Karpas-422 (cell line): ENCODE measurements at regions not wholly inside any gene's neighbourhood (a gene's known extent, or its start where the extent isn't known, plus 50 kb on each side); places are given as distances from the start of the nearest gene placed in this dataset.

Experiments used
- DNase-seq: peaks from one replicate; pipeline ENCODE4 v3.0.0-alpha.2; 2015
- H2AFZ ChIP-seq: fragments of 200-600 bp; sonication (generic); 2 replicates; pipeline ENCODE4 v1.6.1; 2014; ENCODE audit warnings: antibody characterized with exemption, low read length, mixed read lengths
- H3K27ac ChIP-seq: fragments of 200-600 bp; sonication (generic); 2 replicates; pipeline ENCODE4 v1.5.1; 2014; ENCODE audit warnings: mild to moderate bottlenecking, low read length, moderate library complexity
- H3K27me3 ChIP-seq: fragments of 200-600 bp; sonication (generic); 2 replicates; pipeline ENCODE4 v1.6.1; 2014; ENCODE audit warnings: low read length, mixed read lengths
- H3K36me3 ChIP-seq: fragments of 200-600 bp; sonication (generic); 2 replicates; pipeline ENCODE4 v1.6.1; 2014; ENCODE audit warnings: low read length, mixed read lengths; ENCODE audit not compliant: insufficient read depth
- H3K4me1 ChIP-seq: fragments of 200-600 bp; sonication (generic); 2 replicates; pipeline ENCODE4 v1.6.1; 2014; ENCODE audit warnings: mild to moderate bottlenecking, low read length, mixed read lengths
- H3K4me2 ChIP-seq: fragments of 200-600 bp; sonication (generic); 2 replicates; pipeline ENCODE4 v1.6.1; 2014; ENCODE audit warnings: low read length, low read depth, mild to moderate bottlenecking; ENCODE audit not compliant: poor library complexity, severe bottlenecking
- H3K4me3 ChIP-seq: fragments of 200-600 bp; sonication (generic); 2 replicates; pipeline ENCODE4 v1.5.1; 2014; ENCODE audit warnings: mild to moderate bottlenecking, antibody characterized with exemption, low read length, mixed read lengths
- H3K79me2 ChIP-seq: fragments of 200-600 bp; sonication (generic); 2 replicates; pipeline ENCODE4 v1.6.1; 2014; ENCODE audit warnings: mild to moderate bottlenecking, low read length, mixed read lengths
- H3K9ac ChIP-seq: fragments of 200-600 bp; sonication (generic); 2 replicates; pipeline ENCODE4 v1.6.0; 2014; ENCODE audit warnings: low read length
- H3K9me2 ChIP-seq: fragments of 200-600 bp; sonication (generic), shearing (Covaris generic); replicated peaks from 2 replicates; pipeline ENCODE4 v1.6.0; 2014; ENCODE audit warnings: mild to moderate bottlenecking, low read length, moderate library complexity; ENCODE audit not compliant: insufficient read depth
- H3K9me3 ChIP-seq: fragments of 300-700, 200-600 bp; sonication (generic); 2 replicates; pipeline ENCODE4 v1.6.1; 2014; ENCODE audit warnings: low read length, mixed read lengths
- H4K20me1 ChIP-seq: fragments of 200-600 bp; sonication (generic); 2 replicates; pipeline ENCODE4 v1.6.1; 2014; ENCODE audit warnings: mild to moderate bottlenecking, antibody characterized with exemption, low read length, low read depth; ENCODE audit not compliant: insufficient read depth

GRCh38 chr14:49405291-49405690 is 180.9 kb downstream of the RPS29 start:
- Histone ChIP-seq H2AFZ (no peak overlapping the region), H3K4me3 (no peak overlapping the region), H3K9me3 (no peaks in the 10 kb centered on the region), H3K27ac (no peak overlapping the region), H4K20me1 (no peaks in the 10 kb centered on the region), H3K9me2 (no peaks in the 10 kb centered on the region), H3K9ac (no peak overlapping the region), H3K27me3 (no peaks in the 10 kb centered on the region; the same call in 1 of the 2 replicates), H3K4me1 (no peaks in the 10 kb centered on the region), H3K36me3 (no peaks in the 10 kb centered on the region), H3K79me2 (no peaks in the 10 kb centered on the region), H3K4me2 (no peak overlapping the region)
- DNase-seq, result no peak

- H3K36me3 ChIP-seq, result no peaks in the 10 kb centered on the region
- no peak overlapping the region for H2AFZ ChIP-seq
- H4K20me1 ChIP-seq, result no peaks in the 10 kb centered on the region
- no peak overlapping the region for H3K9ac ChIP-seq
- no peaks in the 10 kb centered on the region for H3K9me3 ChIP-seq
- no peak for DNase-seq
- H3K4me2 ChIP-seq, result no peak overlapping the region
- H3K4me1 ChIP-seq, result no peaks in the 10 kb centered on the region
- H3K79me2 ChIP-seq, result no peaks in the 10 kb centered on the region
- no peaks in the 10 kb centered on the region; the same call in 1 of the 2 replicates for H3K27me3 ChIP-seq
- no peak overlapping the region for H3K27ac ChIP-seq
- H3K9me2 ChIP-seq, result no peaks in the 10 kb centered on the region
- H3K4me3 ChIP-seq, result no peak overlapping the region
These were observed 184.8 kb downstream of the RPS29 start for GRCh38 chr14:49401373-49401772.

- no peaks in the 10 kb centered on the region for H4K20me1 ChIP-seq
- DNase-seq, result no peak
- no peak overlapping the region for H3K4me2 ChIP-seq
- H3K27ac ChIP-seq, result no peak overlapping the region
- H3K79me2 ChIP-seq, result no peaks in the 10 kb centered on the region
- no peaks in the 10 kb centered on the region for H3K9me3 ChIP-seq
- H3K4me3 ChIP-seq, result no peak overlapping the region
- H3K27me3 ChIP-seq, result no peaks in the 10 kb centered on the region
- H3K9me2 ChIP-seq, result no peaks in the 10 kb centered on the region
- no peaks in the 10 kb centered on the region for H3K4me1 ChIP-seq
- no peak overlapping the region for H3K9ac ChIP-seq
- no peak overlapping the region for H2AFZ ChIP-seq
- no peaks in the 10 kb centered on the region for H3K36me3 ChIP-seq
These were observed 189.4 kb downstream of the RPS29 start for GRCh38 chr14:49396801-49397200.

GRCh38 chr14:49381778-49382177 is 204.4 kb downstream of the RPS29 start:
- no peaks in the 10 kb centered on the region for H4K20me1 ChIP-seq
- DNase-seq, result no peak
- H3K9ac ChIP-seq, result no peak overlapping the region
- H3K4me1 ChIP-seq, result no peaks in the 10 kb centered on the region
- 0 out of 2 replicates have a peak, but pooled peaks cover 4% of the 10 kb centered on the region for H3K27me3 ChIP-seq
- H3K9me2 ChIP-seq, result no peaks in the 10 kb centered on the region
- no peaks in the 10 kb centered on the region for H3K79me2 ChIP-seq
- H3K4me3 ChIP-seq, result no peak overlapping the region
- H3K36me3 ChIP-seq, result no peaks in the 10 kb centered on the region
- H2AFZ ChIP-seq, result no peak overlapping the region
- H3K9me3 ChIP-seq, result no peaks in the 10 kb centered on the region
- H3K4me2 ChIP-seq, result no peak overlapping the region
- H3K27ac ChIP-seq, result no peak overlapping the region

DNA sequence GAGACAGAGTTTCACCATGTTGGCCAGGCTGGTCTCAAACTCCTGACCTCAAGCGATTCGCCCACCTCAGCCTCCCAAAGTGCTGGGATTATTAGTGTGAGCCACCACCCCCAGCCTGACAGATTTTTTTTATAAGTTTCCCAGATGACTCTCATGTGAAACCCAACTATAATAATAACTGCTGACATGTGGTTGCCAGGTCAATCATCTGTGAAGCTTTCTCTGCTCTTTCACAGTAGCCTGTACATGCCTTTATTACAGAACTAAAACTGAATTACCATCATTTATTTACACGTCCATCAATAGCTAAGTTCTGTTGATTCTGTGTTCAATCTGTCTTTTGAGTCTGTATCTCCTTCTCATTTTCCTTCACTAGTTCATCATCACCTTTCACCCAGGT is 218.5 kb downstream of the RPS29 start:
- no peaks in the 10 kb centered on the region for H3K9me3 ChIP-seq
- H3K36me3 ChIP-seq, result no peaks in the 10 kb centered on the region
- no peak overlapping the region for H3K9ac ChIP-seq
- H3K79me2 ChIP-seq, result no peaks in the 10 kb centered on the region
- DNase-seq, result no peak
- no peaks in the 10 kb centered on the region for H3K4me1 ChIP-seq
- no peak overlapping the region for H2AFZ ChIP-seq
- no peak overlapping the region for H3K4me2 ChIP-seq
- no peak overlapping the region for H3K4me3 ChIP-seq
- no peaks in the 10 kb centered on the region for H4K20me1 ChIP-seq
- no peaks in the 10 kb centered on the region for H3K9me2 ChIP-seq
- H3K27ac ChIP-seq, result no peak overlapping the region
- no peaks in the 10 kb centered on the region for H3K27me3 ChIP-seq

GRCh38 chr14:49366416-49366815 is 219.8 kb downstream of the RPS29 start:
- no peak overlapping the region for H3K4me2 ChIP-seq
- no peaks in the 10 kb centered on the region for H3K9me2 ChIP-seq
- no peaks in the 10 kb centered on the region for H3K27me3 ChIP-seq
- no peaks in the 10 kb centered on the region for H4K20me1 ChIP-seq
- no peaks in the 10 kb centered on the region for H3K4me1 ChIP-seq
- no peaks in the 10 kb centered on the region for H3K9me3 ChIP-seq
- H3K36me3 ChIP-seq, result no peaks in the 10 kb centered on the region
- H2AFZ ChIP-seq, result no peak overlapping the region
- DNase-seq, result no peak
- no peak overlapping the region for H3K9ac ChIP-seq
- no peak overlapping the region for H3K4me3 ChIP-seq
- H3K79me2 ChIP-seq, result no peaks in the 10 kb centered on the region
- H3K27ac ChIP-seq, result no peak overlapping the region

- no peak overlapping the region for H3K9ac ChIP-seq
- H3K4me3 ChIP-seq, result no peak overlapping the region
- H4K20me1 ChIP-seq, result no peaks in the 10 kb centered on the region
- no peaks in the 10 kb centered on the region for H3K9me2 ChIP-seq
- no peaks in the 10 kb centered on the region for H3K79me2 ChIP-seq
- H2AFZ ChIP-seq, result no peak overlapping the region
- no peak overlapping the region for H3K27ac ChIP-seq
- H3K4me2 ChIP-seq, result no peak overlapping the region
- no peaks in the 10 kb centered on the region for H3K9me3 ChIP-seq
- H3K27me3 ChIP-seq, result no peaks in the 10 kb centered on the region
- no peaks in the 10 kb centered on the region for H3K4me1 ChIP-seq
- no peaks in the 10 kb centered on the region for H3K36me3 ChIP-seq
- DNase-seq, result no peak
These were observed 221.4 kb downstream of the RPS29 start for GRCh38 chr14:49364752-49365117.

DNA sequence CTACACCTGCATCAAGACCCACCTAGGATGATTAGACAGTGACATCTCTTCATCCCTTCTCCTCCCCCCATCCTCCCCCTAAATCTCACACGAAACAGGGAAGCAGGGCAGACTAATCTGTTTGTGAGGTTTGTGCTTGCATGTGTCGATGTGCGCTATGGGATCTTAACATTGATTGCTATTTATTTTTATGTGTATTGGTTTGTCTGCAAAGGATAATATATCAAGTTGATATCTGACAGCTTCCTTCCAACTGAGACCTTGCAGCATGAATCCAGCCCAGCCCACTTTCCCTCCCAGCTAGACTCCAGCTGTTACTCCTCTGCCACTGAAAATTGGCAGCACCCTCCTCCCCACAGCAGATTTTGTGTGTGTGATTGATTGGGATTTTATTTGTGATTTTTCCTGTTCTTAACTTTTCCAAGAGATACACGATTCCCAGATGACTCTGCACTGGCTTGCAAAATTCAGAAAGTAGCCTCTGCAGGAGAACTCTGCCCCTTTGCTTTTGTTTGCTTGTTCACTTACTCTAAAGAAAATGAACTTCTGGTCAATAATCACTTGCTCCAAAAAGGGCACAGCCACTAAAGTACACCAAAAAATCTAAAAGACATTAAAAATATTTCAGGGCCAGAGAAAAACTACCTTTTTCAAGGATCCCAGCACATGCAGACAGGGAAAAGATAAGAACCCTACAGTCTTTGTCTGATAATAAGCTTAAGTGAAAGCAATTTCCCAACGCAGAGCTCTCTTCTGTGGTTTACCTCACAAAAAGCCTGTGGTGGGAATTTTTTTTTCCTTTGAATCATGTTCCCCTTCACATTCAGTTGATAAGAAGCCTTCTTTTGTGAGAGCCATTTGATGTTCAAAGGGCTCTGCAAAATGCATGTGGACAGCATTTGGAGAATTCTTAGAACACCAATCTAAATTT is 222.1 kb downstream of the RPS29 start:
- H3K79me2 ChIP-seq, result no peaks in the 10 kb centered on the region
- H3K9ac ChIP-seq, result no peak overlapping the region
- DNase-seq, result no peak
- H3K4me2 ChIP-seq, result no peak overlapping the region
- H3K4me1 ChIP-seq, result no peaks in the 10 kb centered on the region
- no peak overlapping the region for H2AFZ ChIP-seq
- H3K4me3 ChIP-seq, result no peak overlapping the region
- H3K9me3 ChIP-seq, result no peaks in the 10 kb centered on the region
- no peaks in the 10 kb centered on the region for H4K20me1 ChIP-seq
- H3K27ac ChIP-seq, result no peak overlapping the region
- no peaks in the 10 kb centered on the region for H3K27me3 ChIP-seq
- no peaks in the 10 kb centered on the region for H3K9me2 ChIP-seq
- no peaks in the 10 kb centered on the region for H3K36me3 ChIP-seq
